Lower lobe of right lung (tissue), 2 donors: ENCODE measurements at regions not wholly inside any gene's neighbourhood (a gene's known extent, or its start where the extent isn't known, plus 50 kb on each side); places are given as distances from the start of the nearest gene placed in this dataset.

Experiments
- ATAC-seq, 2 donors: fragments of 200-7000 bp; cut with Tn5 transposase; one replicate each; pipeline ENCODE4 v1.9.1; 2020 to 2022; ENCODE audit warnings: mild to moderate bottlenecking in 2 of 2, moderate library complexity in 2 of 2
- DNase-seq: peaks from one replicate; pipeline ENCODE4 v3.0.0-alpha.2; 2020
- H3K27ac ChIP-seq: fragments of 200-600 bp; one replicate; pipeline ENCODE4 v1.8.0; 2022
- H3K27me3 ChIP-seq: fragments of 200-600 bp; one replicate; pipeline ENCODE4 v1.8.0; 2022; ENCODE audit warnings: low read depth
- H3K36me3 ChIP-seq: fragments of 200-600 bp; one replicate; pipeline ENCODE4 v1.8.0; 2022; ENCODE audit warnings: mild to moderate bottlenecking
- H3K4me1 ChIP-seq: fragments of 200-600 bp; one replicate; pipeline ENCODE4 v1.8.0; 2022
- H3K4me3 ChIP-seq: fragments of 200-600 bp; one replicate; pipeline ENCODE4 v1.8.0; 2022; ENCODE audit warnings: mild to moderate bottlenecking
- H3K9me3 ChIP-seq: fragments of 200-600 bp; one replicate; pipeline ENCODE4 v1.8.0; 2022
- CTCF ChIP-seq: fragments of 200-600 bp; IDR thresholded peaks from one replicate; pipeline ENCODE4 v1.8.0; 2022; ENCODE audit warnings: antibody characterized with exemption, mild to moderate bottlenecking
- intact Hi-C: fragments of 100-400 bp; cut with DNase I; formaldehyde crosslinking; loops from one replicate; pipeline ENCODE4 v1.11.0; 2022
- donor health status: DM: no; HTN: yes; CAD: no; lungs with severe emphysema.

- no peaks in the 10 kb centered on the region for H3K36me3 ChIP-seq
- H3K4me3 ChIP-seq = no peak overlapping the region
- no peak for TF ChIP-seq CTCF
- H3K27ac ChIP-seq = no peak overlapping the region
- no peaks in the 10 kb centered on the region for H3K27me3 ChIP-seq
- no peak for DNase-seq
- intact Hi-C loops = no loop called here
- no peak for ATAC-seq
- no peaks in the 10 kb centered on the region for H3K9me3 ChIP-seq
- H3K4me1 ChIP-seq = peaks cover 6% of the 10 kb centered on the region
These were observed 1077.9 kb upstream of the ZEB2 start for GRCh38 chr2:145597809-145598208.

- TF ChIP-seq CTCF = no peak
- Histone ChIP-seq H3K27me3 (no peaks in the 10 kb centered on the region), H3K4me3 (no peak overlapping the region), H3K27ac (no peak overlapping the region), H3K9me3 (no peaks in the 10 kb centered on the region), H3K4me1 (peaks cover 6% of the 10 kb centered on the region), H3K36me3 (no peaks in the 10 kb centered on the region)
- no peak for DNase-seq
- no peak for ATAC-seq
- intact Hi-C loops = no loop called here
These were observed 1077.1 kb upstream of the ZEB2 start for GRCh38 chr2:145597006-145597405.

- TF ChIP-seq CTCF = no peak
- Histone ChIP-seq H3K36me3 (no peaks in the 10 kb centered on the region), H3K4me1 (peaks cover 6% of the 10 kb centered on the region), H3K27me3 (no peaks in the 10 kb centered on the region), H3K4me3 (no peak overlapping the region), H3K9me3 (no peaks in the 10 kb centered on the region), H3K27ac (no peak overlapping the region)
- DNase-seq (no peak), ATAC-seq (no peak)
- intact Hi-C loops = no loop called here
These were observed 1076.5 kb upstream of the ZEB2 start for GRCh38 chr2:145596416-145596815.

- TF ChIP-seq CTCF = no peak
These were observed 1075.4 kb upstream of the ZEB2 start for GRCh38 chr2:145595296-145595695.

GRCh38 chr2:145593991-145594614 is 1074.2 kb upstream of the ZEB2 start:
- ATAC-seq (peak in 1 of 2 donors; percentile 59), DNase-seq (no peak)
- H3K27ac ChIP-seq = no peak overlapping the region
- intact Hi-C loops = no loop called here
- no peaks in the 10 kb centered on the region for H3K9me3 ChIP-seq
- no peak overlapping the region for H3K4me3 ChIP-seq
- H3K36me3 ChIP-seq = no peaks in the 10 kb centered on the region
- peaks cover 6% of the 10 kb centered on the region for H3K4me1 ChIP-seq
- H3K27me3 ChIP-seq = no peaks in the 10 kb centered on the region
- no peak for TF ChIP-seq CTCF

More at GRCh38 chr2:145595296-145595695, 1075.4 kb upstream of the ZEB2 start:
- no peaks in the 10 kb centered on the region for H3K36me3 ChIP-seq
- DNase-seq (no peak), ATAC-seq (no peak)
- H3K4me3 ChIP-seq = no peak overlapping the region
- no peak overlapping the region for H3K27ac ChIP-seq
- H3K4me1 ChIP-seq = peaks cover 6% of the 10 kb centered on the region
- no peaks in the 10 kb centered on the region for H3K9me3 ChIP-seq
- H3K27me3 ChIP-seq = no peaks in the 10 kb centered on the region
- intact Hi-C loops = no loop called here

- Histone ChIP-seq H3K4me1 (peaks cover 6% of the 10 kb centered on the region), H3K9me3 (no peaks in the 10 kb centered on the region), H3K27ac (no peak overlapping the region), H3K27me3 (no peaks in the 10 kb centered on the region), H3K36me3 (no peaks in the 10 kb centered on the region), H3K4me3 (no peak overlapping the region)
- ATAC-seq = no peak
- intact Hi-C loops = no loop called here
- DNase-seq = no peak
- TF ChIP-seq CTCF = no peak
These were observed 1073.4 kb upstream of the ZEB2 start for GRCh38 chr2:145593280-145593679.
